SK-N-SH (cell line): ENCODE measurements at regions not wholly inside any gene's neighbourhood (a gene's known extent, or its start where the extent isn't known, plus 50 kb on each side); places are given as distances from the start of the nearest gene placed in this dataset.

ENCODE experiments used
- CTCF ChIA-PET: fragments of 300-600, 350-600 bp; formaldehyde crosslinking; extraction: SDS; loops from one replicate; lab custom pipeline; 2021; lab: Yijun Ruan, JAX
- POLR2A ChIA-PET: fragments of 350-600 bp; sonication (Branson Sonifier 250); formaldehyde crosslinking; extraction: SDS; loops from one replicate; lab custom pipeline; 2020; ENCODE audit warnings: antibody characterized with exemption, inconsistent platforms; lab: Yijun Ruan, JAX
- DNase-seq: peaks from one replicate; pipeline ENCODE4 v3.0.0; 2012
- H2AFZ ChIP-seq: fragments of 200-600 bp; sonication (generic); 2 replicates; pipeline ENCODE4 v1.8.1; 2016; ENCODE audit warnings: antibody characterized with exemption, mild to moderate bottlenecking, low read depth
- H3F3A ChIP-seq: fragments of 200-600 bp; sonication (generic); replicated peaks from 2 replicates; pipeline ENCODE3; 2016; ENCODE audit warnings: antibody characterized with exemption, mild to moderate bottlenecking; ENCODE audit not compliant: insufficient read depth
- H3K27ac ChIP-seq, 2 experiments: fragments of 200-500 bp in 1 of 2; fragments of 200-600 bp in 1 of 2; sonication (Bioruptor generic) in 1 of 2; sonication (generic), shearing (Covaris generic) in 1 of 2; 2 replicates each; pipeline versions ENCODE4 v1.5.1 to v1.6.1; 2014 to 2016; ENCODE audit warnings: low read depth in 2 of 2, inconsistent platforms in 1 of 2, low read length in 1 of 2, mild to moderate bottlenecking in 1 of 2, mixed read lengths in 1 of 2
- H3K27me3 ChIP-seq: fragments of 200-600 bp; sonication (generic), shearing (Covaris generic); 2 replicates; pipeline ENCODE4 v1.6.1; 2016; ENCODE audit warnings: mixed run types; ENCODE audit not compliant: insufficient read depth
- H3K36me3 ChIP-seq, 2 experiments: fragments of 200-500 bp in 1 of 2; fragments of 200-600 bp in 1 of 2; sonication (Bioruptor generic) in 1 of 2; sonication (generic) in 1 of 2; replicated peaks in 1 of 2; 2 replicates each; pipeline versions ENCODE3 to v1.5.1; 2014 to 2016; ENCODE audit warnings: low read length in 1 of 2, mild to moderate bottlenecking in 1 of 2; ENCODE audit not compliant: insufficient read depth in 2 of 2, control insufficient read depth in 1 of 2
- H3K4me1 ChIP-seq, 2 experiments: fragments of 200-500 bp in 1 of 2; fragments of 200-600 bp in 1 of 2; sonication (Bioruptor generic) in 1 of 2; sonication (generic), shearing (Covaris generic) in 1 of 2; 2 replicates each; pipeline versions ENCODE4 v1.5.1 to v1.6.1; 2014 to 2016; ENCODE audit warnings: low read depth in 1 of 2, low read length in 1 of 2, mixed run types in 1 of 2; ENCODE audit not compliant: insufficient read depth in 2 of 2, control insufficient read depth in 1 of 2
- H3K4me2 ChIP-seq: fragments of 200-600 bp; sonication (generic), shearing (Covaris generic); 2 replicates; pipeline ENCODE4 v1.6.1; 2017; ENCODE audit warnings: mixed run types
- H3K4me3 ChIP-seq, 2 experiments: fragments of 200-500 bp in 1 of 2; fragments of 200-600 bp in 1 of 2; sonication (Bioruptor generic) in 1 of 2; sonication (generic), shearing (Covaris generic) in 1 of 2; 2 replicates each; pipeline versions ENCODE4 v1.5.1 to v1.8.1; 2014 to 2016; ENCODE audit warnings: low read depth in 2 of 2, inconsistent platforms in 1 of 2, low read length in 1 of 2, mild to moderate bottlenecking in 1 of 2, mixed read lengths in 1 of 2, moderate library complexity in 1 of 2
- H3K79me2 ChIP-seq: fragments of 200-600 bp; sonication (generic); 2 replicates; pipeline ENCODE4 v1.8.1; 2017; ENCODE audit warnings: mild to moderate bottlenecking; ENCODE audit not compliant: insufficient read depth
- H3K9ac ChIP-seq: fragments of 200-600 bp; sonication (generic); 2 replicates; pipeline ENCODE4 v1.6.1; 2017; ENCODE audit warnings: mixed run types
- H3K9me2 ChIP-seq: fragments of 200-600 bp; sonication (generic); 2 replicates; pipeline ENCODE4 v1.6.1; 2017; ENCODE audit warnings: mixed run types
- H3K9me3 ChIP-seq: fragments of 200-600 bp; sonication (generic); 2 replicates; pipeline ENCODE4 v1.6.1; 2017; ENCODE audit warnings: mixed run types, mild to moderate bottlenecking, moderate library complexity
- H4K20me1 ChIP-seq: fragments of 200-600 bp; sonication (generic); 2 replicates; pipeline ENCODE4 v1.6.1; 2017; ENCODE audit warnings: mild to moderate bottlenecking, mixed run types; ENCODE audit not compliant: insufficient read depth
- CHD2 ChIP-seq: fragments of 150-350 bp; IDR thresholded peaks from 2 replicates; pipeline ENCODE4 v1.6.1; 2018; ENCODE audit warnings: low read length; ENCODE audit not compliant: partially characterized antibody
- CTCF ChIP-seq: fragments of 200-600 bp; sonication (generic); IDR thresholded peaks from 2 replicates; pipeline ENCODE4 v1.6.1; 2017; ENCODE audit warnings: antibody characterized with exemption, mild to moderate bottlenecking, moderate library complexity
- ELF1 ChIP-seq: IDR thresholded peaks from 2 replicates; pipeline ENCODE4 v1.4.0; 2012
- GATA2 ChIP-seq: sonication (generic); formaldehyde crosslinking; IDR thresholded peaks from 2 replicates; pipeline ENCODE4 v1.5.0; 2020; ENCODE audit warnings: mild to moderate bottlenecking, missing genetic modification reagents
- IRF3 ChIP-seq: fragments of 150-350 bp; IDR thresholded peaks from 2 replicates; pipeline ENCODE4 v1.6.1; 2016; ENCODE audit warnings: mild to moderate bottlenecking, low read depth, low read length
- JUND ChIP-seq: IDR thresholded peaks from 2 replicates; pipeline ENCODE4 v1.4.0; 2012
- MAX ChIP-seq: IDR thresholded peaks from 2 replicates; pipeline ENCODE4 v1.4.0; 2012; ENCODE audit warnings: low read depth
- NFIC ChIP-seq: IDR thresholded peaks from 2 replicates; pipeline ENCODE4 v1.4.0; 2012; ENCODE audit warnings: borderline replicate concordance
- POLR2AphosphoS5 ChIP-seq: IDR thresholded peaks from 2 replicates; pipeline ENCODE4 v1.6.1; 2012; ENCODE audit warnings: low read depth, low read length
- RCOR1 ChIP-seq: fragments of 150-350 bp; IDR thresholded peaks from 2 replicates; pipeline ENCODE4 v1.6.1; 2017; ENCODE audit warnings: antibody characterized with exemption, low read length
- REST ChIP-seq: IDR thresholded peaks from 2 replicates; pipeline ENCODE4 v1.6.1; 2012; ENCODE audit warnings: mild to moderate bottlenecking, low read depth, low read length, moderate library complexity
- RFX5 ChIP-seq: IDR thresholded peaks from 2 replicates; pipeline ENCODE4 v1.6.1; 2012; ENCODE audit warnings: mild to moderate bottlenecking, improper control_type of control experiment, low read length
- TAF1 ChIP-seq: IDR thresholded peaks from 2 replicates; pipeline ENCODE4 v1.6.1; 2012; ENCODE audit warnings: low read depth, mild to moderate bottlenecking, low read length, moderate library complexity, borderline replicate concordance
- TCF12 ChIP-seq: IDR thresholded peaks from 2 replicates; pipeline ENCODE4 v1.4.0; 2012
- TEAD4 ChIP-seq: IDR thresholded peaks from 2 replicates; pipeline ENCODE4 v1.4.0; 2012; ENCODE audit warnings: mild to moderate bottlenecking, borderline replicate concordance; ENCODE audit not compliant: insufficient read depth
- USF1 ChIP-seq: IDR thresholded peaks from 2 replicates; pipeline ENCODE4 v1.4.0; 2012; ENCODE audit warnings: low read depth, borderline replicate concordance
- USF2 ChIP-seq: fragments of 150-350 bp; IDR thresholded peaks from 2 replicates; pipeline ENCODE4 v1.6.1; 2017; ENCODE audit warnings: antibody characterized with exemption, low read length, low read depth, borderline replicate concordance
- YY1 ChIP-seq: IDR thresholded peaks from 2 replicates; pipeline ENCODE4 v1.4.0; 2012; ENCODE audit warnings: low read depth, mild to moderate bottlenecking
- ZBTB33 ChIP-seq: IDR thresholded peaks from 2 replicates; pipeline ENCODE4 v1.4.0; 2012; ENCODE audit warnings: low read depth, borderline replicate concordance
- WGBS: methylation state at CpG from one replicate; pipeline ENCODE4 v1.1.6; 2017; ENCODE audit warnings: low lambda C conversion rate; 5-methylcytosine and 5-hydroxymethylcytosine counted together

GRCh38 chr13:44818016-44818415 is 171.3 kb downstream of the NUFIP1 start:
- Histone ChIP-seq H3K4me2 (no peak overlapping the region), H3K79me2 (no peaks in the 10 kb centered on the region), H3K9me2 (no peaks in the 10 kb centered on the region), H3K9ac (no peak overlapping the region), H3K4me1 (peaks cover 8 to 44% of the 10 kb centered on the region in 2 experiments; a peak in 3 of 4 replicates), H3K4me3 (no peak overlapping the region), H3K36me3 (no peaks in the 10 kb centered on the region), H3K9me3 (no peaks in the 10 kb centered on the region), H3K27me3 (no peaks in the 10 kb centered on the region), H4K20me1 (no peaks in the 10 kb centered on the region), H2AFZ (0 out of 2 replicates have a peak overlapping the region, but pooled peaks have one; percentile 62)
- ChIA-PET CTCF (interaction anchor here (0.5 to 7.0 kb wide), 21 partner anchors 8 to 1114 kb away, joined by 3 to 51 read pairs (median 4); no protein-coding TSS in a partner anchor), POLR2A (interaction anchor here (0.6 kb wide), 1 partner anchor 332 kb away, joined by 4 read pairs; no protein-coding TSS in a partner anchor)
- DNase-seq: no peak
- 99% methylated on average over 5 of the region's 5 CpGs for WGBS
- TF ChIP-seq RCOR1: no peak
- TF ChIP-seq RFX5: no peak
- TF ChIP-seq REST: no peak
- TF ChIP-seq GATA2 (CRISPR knock-in tag): no peak
- TF ChIP-seq ZBTB33: no peak
- TF ChIP-seq CHD2: no peak
- TF ChIP-seq JUND: no peak
- no peak for TF ChIP-seq POLR2AphosphoS5
- TF ChIP-seq CTCF: no peak
- no peak for TF ChIP-seq ELF1
- TF ChIP-seq TCF12: no peak
- TF ChIP-seq MAX: no peak
- TF ChIP-seq IRF3: no peak
- TF ChIP-seq TEAD4: no peak
- no peak for TF ChIP-seq NFIC
- TF ChIP-seq USF2: no peak
- no peak for TF ChIP-seq USF1
- no peak for TF ChIP-seq TAF1
- no peak for TF ChIP-seq YY1
- TF ChIP-seq, all 33 proteins: peak for 0
- Histone ChIP-seq H3F3A (no peaks in the 10 kb centered on the region), H3K27ac (no peak overlapping the region)
